SK-N-SH (cell line): ENCODE measurements at regions not wholly inside any gene's neighbourhood (a gene's known extent, or its start where the extent isn't known, plus 50 kb on each side); places are given as distances from the start of the nearest gene placed in this dataset.

Experiments used
- CTCF ChIA-PET: fragments of 300-600, 350-600 bp; formaldehyde crosslinking; extraction: SDS; loops from one replicate; lab custom pipeline; 2021; lab: Yijun Ruan, JAX
- POLR2A ChIA-PET: fragments of 350-600 bp; sonication (Branson Sonifier 250); formaldehyde crosslinking; extraction: SDS; loops from one replicate; lab custom pipeline; 2020; ENCODE audit warnings: antibody characterized with exemption, inconsistent platforms; lab: Yijun Ruan, JAX
- DNase-seq: peaks from one replicate; pipeline ENCODE4 v3.0.0; 2012
- H2AFZ ChIP-seq: fragments of 200-600 bp; sonication (generic); 2 replicates; pipeline ENCODE4 v1.8.1; 2016; ENCODE audit warnings: antibody characterized with exemption, mild to moderate bottlenecking, low read depth
- H3F3A ChIP-seq: fragments of 200-600 bp; sonication (generic); replicated peaks from 2 replicates; pipeline ENCODE3; 2016; ENCODE audit warnings: antibody characterized with exemption, mild to moderate bottlenecking; ENCODE audit not compliant: insufficient read depth
- H3K27ac ChIP-seq, 2 experiments: fragments of 200-500 bp in 1 of 2; fragments of 200-600 bp in 1 of 2; sonication (Bioruptor generic) in 1 of 2; sonication (generic), shearing (Covaris generic) in 1 of 2; 2 replicates each; pipeline versions ENCODE4 v1.5.1 to v1.6.1; 2014 to 2016; ENCODE audit warnings: low read depth in 2 of 2, inconsistent platforms in 1 of 2, low read length in 1 of 2, mild to moderate bottlenecking in 1 of 2, mixed read lengths in 1 of 2
- H3K27me3 ChIP-seq: fragments of 200-600 bp; sonication (generic), shearing (Covaris generic); 2 replicates; pipeline ENCODE4 v1.6.1; 2016; ENCODE audit warnings: mixed run types; ENCODE audit not compliant: insufficient read depth
- H3K36me3 ChIP-seq, 2 experiments: fragments of 200-500 bp in 1 of 2; fragments of 200-600 bp in 1 of 2; sonication (Bioruptor generic) in 1 of 2; sonication (generic) in 1 of 2; replicated peaks in 1 of 2; 2 replicates each; pipeline versions ENCODE3 to v1.5.1; 2014 to 2016; ENCODE audit warnings: low read length in 1 of 2, mild to moderate bottlenecking in 1 of 2; ENCODE audit not compliant: insufficient read depth in 2 of 2, control insufficient read depth in 1 of 2
- H3K4me1 ChIP-seq, 2 experiments: fragments of 200-500 bp in 1 of 2; fragments of 200-600 bp in 1 of 2; sonication (Bioruptor generic) in 1 of 2; sonication (generic), shearing (Covaris generic) in 1 of 2; 2 replicates each; pipeline versions ENCODE4 v1.5.1 to v1.6.1; 2014 to 2016; ENCODE audit warnings: low read depth in 1 of 2, low read length in 1 of 2, mixed run types in 1 of 2; ENCODE audit not compliant: insufficient read depth in 2 of 2, control insufficient read depth in 1 of 2
- H3K4me2 ChIP-seq: fragments of 200-600 bp; sonication (generic), shearing (Covaris generic); 2 replicates; pipeline ENCODE4 v1.6.1; 2017; ENCODE audit warnings: mixed run types
- H3K4me3 ChIP-seq, 2 experiments: fragments of 200-500 bp in 1 of 2; fragments of 200-600 bp in 1 of 2; sonication (Bioruptor generic) in 1 of 2; sonication (generic), shearing (Covaris generic) in 1 of 2; 2 replicates each; pipeline versions ENCODE4 v1.5.1 to v1.8.1; 2014 to 2016; ENCODE audit warnings: low read depth in 2 of 2, inconsistent platforms in 1 of 2, low read length in 1 of 2, mild to moderate bottlenecking in 1 of 2, mixed read lengths in 1 of 2, moderate library complexity in 1 of 2
- H3K79me2 ChIP-seq: fragments of 200-600 bp; sonication (generic); 2 replicates; pipeline ENCODE4 v1.8.1; 2017; ENCODE audit warnings: mild to moderate bottlenecking; ENCODE audit not compliant: insufficient read depth
- H3K9ac ChIP-seq: fragments of 200-600 bp; sonication (generic); 2 replicates; pipeline ENCODE4 v1.6.1; 2017; ENCODE audit warnings: mixed run types
- H3K9me2 ChIP-seq: fragments of 200-600 bp; sonication (generic); 2 replicates; pipeline ENCODE4 v1.6.1; 2017; ENCODE audit warnings: mixed run types
- H3K9me3 ChIP-seq: fragments of 200-600 bp; sonication (generic); 2 replicates; pipeline ENCODE4 v1.6.1; 2017; ENCODE audit warnings: mixed run types, mild to moderate bottlenecking, moderate library complexity
- H4K20me1 ChIP-seq: fragments of 200-600 bp; sonication (generic); 2 replicates; pipeline ENCODE4 v1.6.1; 2017; ENCODE audit warnings: mild to moderate bottlenecking, mixed run types; ENCODE audit not compliant: insufficient read depth
- CHD2 ChIP-seq: fragments of 150-350 bp; IDR thresholded peaks from 2 replicates; pipeline ENCODE4 v1.6.1; 2018; ENCODE audit warnings: low read length; ENCODE audit not compliant: partially characterized antibody
- EP300 ChIP-seq, 2 experiments: IDR thresholded peaks; 2 replicates each; pipeline versions ENCODE4 v1.4.0 to v1.6.1; 2012; ENCODE audit warnings: borderline replicate concordance in 1 of 2, low read depth in 1 of 2, low read length in 1 of 2
- EZH2phosphoT487 ChIP-seq: fragments of 200-600 bp; sonication (generic); IDR thresholded peaks from 2 replicates; pipeline ENCODE4 v1.6.1; 2017; ENCODE audit warnings: low read depth, mixed run types, mild to moderate bottlenecking, antibody characterized with exemption, moderate library complexity, borderline replicate concordance
- FOSL2 ChIP-seq: IDR thresholded peaks from 2 replicates; pipeline ENCODE4 v1.4.0; 2012; ENCODE audit warnings: low read depth, mild to moderate bottlenecking, moderate library complexity, borderline replicate concordance
- FOXM1 ChIP-seq: IDR thresholded peaks from 2 replicates; pipeline ENCODE4 v1.4.0; 2012; ENCODE audit warnings: low read depth, mild to moderate bottlenecking
- GABPA ChIP-seq: IDR thresholded peaks from 2 replicates; pipeline ENCODE4 v1.4.0; 2012; ENCODE audit warnings: low read depth, mild to moderate bottlenecking
- JUND ChIP-seq: IDR thresholded peaks from 2 replicates; pipeline ENCODE4 v1.4.0; 2012
- MAX ChIP-seq: IDR thresholded peaks from 2 replicates; pipeline ENCODE4 v1.4.0; 2012; ENCODE audit warnings: low read depth
- MEF2A ChIP-seq: IDR thresholded peaks from 2 replicates; pipeline ENCODE4 v1.4.0; 2012; ENCODE audit warnings: low read depth, borderline replicate concordance
- MXI1 ChIP-seq: IDR thresholded peaks from 2 replicates; pipeline ENCODE4 v1.6.1; 2012; ENCODE audit warnings: mild to moderate bottlenecking, low read depth, low read length, improper control_type of control experiment
- NRF1 ChIP-seq: IDR thresholded peaks from 2 replicates; pipeline ENCODE4 v1.6.1; 2012; ENCODE audit warnings: low read depth, mild to moderate bottlenecking, low read length
- POLR2AphosphoS5 ChIP-seq: IDR thresholded peaks from 2 replicates; pipeline ENCODE4 v1.6.1; 2012; ENCODE audit warnings: low read depth, low read length
- RCOR1 ChIP-seq: fragments of 150-350 bp; IDR thresholded peaks from 2 replicates; pipeline ENCODE4 v1.6.1; 2017; ENCODE audit warnings: antibody characterized with exemption, low read length
- REST ChIP-seq: IDR thresholded peaks from 2 replicates; pipeline ENCODE4 v1.6.1; 2012; ENCODE audit warnings: mild to moderate bottlenecking, low read depth, low read length, moderate library complexity
- RFX5 ChIP-seq: IDR thresholded peaks from 2 replicates; pipeline ENCODE4 v1.6.1; 2012; ENCODE audit warnings: mild to moderate bottlenecking, improper control_type of control experiment, low read length
- SIN3A ChIP-seq: IDR thresholded peaks from 2 replicates; pipeline ENCODE4 v1.6.1; 2012; ENCODE audit warnings: low read depth, mild to moderate bottlenecking, low read length, moderate library complexity, borderline replicate concordance
- SMC3 ChIP-seq: IDR thresholded peaks from 2 replicates; pipeline ENCODE4 v1.6.1; 2012; ENCODE audit warnings: low read depth, low read length, improper control_type of control experiment
- TAF1 ChIP-seq: IDR thresholded peaks from 2 replicates; pipeline ENCODE4 v1.6.1; 2012; ENCODE audit warnings: low read depth, mild to moderate bottlenecking, low read length, moderate library complexity, borderline replicate concordance
- YY1 ChIP-seq: IDR thresholded peaks from 2 replicates; pipeline ENCODE4 v1.4.0; 2012; ENCODE audit warnings: low read depth, mild to moderate bottlenecking
- WGBS: methylation state at CpG from one replicate; pipeline ENCODE4 v1.1.6; 2017; ENCODE audit warnings: low lambda C conversion rate; 5-methylcytosine and 5-hydroxymethylcytosine counted together
- TF ChIP-seq, protein P1 (sequence below): IDR thresholded peaks from 2 replicates; pipeline ENCODE4 v1.4.0; 2012; ENCODE audit warnings: low read depth, borderline replicate concordance
- TF ChIP-seq, protein P2 (sequence below): IDR thresholded peaks from 2 replicates; pipeline ENCODE4 v1.4.0; 2012; ENCODE audit warnings: low read depth, borderline replicate concordance

GRCh38 chr9:6109986-6110385 lies 94.6 kb upstream of the RANBP6 start:
- Histone ChIP-seq H3K4me3 (no peak overlapping the region), H3K79me2 (no peaks in the 10 kb centered on the region), H4K20me1 (no peaks in the 10 kb centered on the region), H3K4me1 (no peaks in the 10 kb centered on the region; a peak in 1 of 4 replicates), H3K9me3 (no peaks in the 10 kb centered on the region), H3K36me3 (no peaks in the 10 kb centered on the region), H3K4me2 (no peak overlapping the region), H2AFZ (no peak overlapping the region), H3K9me2 (no peaks in the 10 kb centered on the region), H3K27me3 (no peaks in the 10 kb centered on the region), H3F3A (no peaks in the 10 kb centered on the region), H3K9ac (no peak overlapping the region), H3K27ac (no peak overlapping the region)
- TF ChIP-seq NRF1 (no peak), CHD2 (no peak), REST (no peak), GABPA (no peak), FOXM1 (no peak), TAF1 (no peak), MXI1 (no peak)
- ChIA-PET CTCF (no interaction called here), POLR2A (no interaction called here)
- 20% methylated on average over 2 of the region's 2 CpGs for WGBS
- DNase-seq = no peak

GRCh38 chr9:6109571-6109970 lies 94.1 kb upstream of the RANBP6 start:
- H3K4me3 ChIP-seq = no peak overlapping the region
- no peaks in the 10 kb centered on the region for H3K27me3 ChIP-seq
- H3K9ac ChIP-seq = no peak overlapping the region
- no peaks in the 10 kb centered on the region for H3K9me3 ChIP-seq
- H3K4me2 ChIP-seq = no peak overlapping the region
- no peaks in the 10 kb centered on the region for H4K20me1 ChIP-seq
- H3K4me1 ChIP-seq = no peaks in the 10 kb centered on the region; a peak in 1 of 4 replicates
- no peak overlapping the region for H2AFZ ChIP-seq
- no peak for TF ChIP-seq RFX5
- TF ChIP-seq MEF2A = no peak
- TF ChIP-seq JUND = no peak
- TF ChIP-seq SIN3A = no peak
- no peak for TF ChIP-seq FOSL2
- TF ChIP-seq POLR2AphosphoS5 = no peak
- TF ChIP-seq, protein P1, sequence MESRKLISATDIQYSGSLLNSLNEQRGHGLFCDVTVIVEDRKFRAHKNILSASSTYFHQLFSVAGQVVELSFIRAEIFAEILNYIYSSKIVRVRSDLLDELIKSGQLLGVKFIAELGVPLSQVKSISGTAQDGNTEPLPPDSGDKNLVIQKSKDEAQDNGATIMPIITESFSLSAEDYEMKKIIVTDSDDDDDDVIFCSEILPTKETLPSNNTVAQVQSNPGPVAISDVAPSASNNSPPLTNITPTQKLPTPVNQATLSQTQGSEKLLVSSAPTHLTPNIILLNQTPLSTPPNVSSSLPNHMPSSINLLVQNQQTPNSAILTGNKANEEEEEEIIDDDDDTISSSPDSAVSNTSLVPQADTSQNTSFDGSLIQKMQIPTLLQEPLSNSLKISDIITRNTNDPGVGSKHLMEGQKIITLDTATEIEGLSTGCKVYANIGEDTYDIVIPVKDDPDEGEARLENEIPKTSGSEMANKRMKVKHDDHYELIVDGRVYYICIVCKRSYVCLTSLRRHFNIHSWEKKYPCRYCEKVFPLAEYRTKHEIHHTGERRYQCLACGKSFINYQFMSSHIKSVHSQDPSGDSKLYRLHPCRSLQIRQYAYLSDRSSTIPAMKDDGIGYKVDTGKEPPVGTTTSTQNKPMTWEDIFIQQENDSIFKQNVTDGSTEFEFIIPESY = no peak
- no peak for TF ChIP-seq GABPA
- TF ChIP-seq EP300 (IDR thresholded peaks at IDR 0.05; ENCODE audit: borderline replicate concordance in 1 of 2, low read depth in 1 of 2, low read length in 1 of 2) = no peak
- TF ChIP-seq TAF1 = no peak
- no peak for TF ChIP-seq YY1
- TF ChIP-seq MXI1 = no peak
- TF ChIP-seq EZH2phosphoT487 = no peak
- no peak for TF ChIP-seq CHD2
- no peak for TF ChIP-seq FOXM1
- no peak for TF ChIP-seq MAX
- TF ChIP-seq RCOR1 = no peak
- no peak for TF ChIP-seq SMC3
- TF ChIP-seq, protein P2, sequence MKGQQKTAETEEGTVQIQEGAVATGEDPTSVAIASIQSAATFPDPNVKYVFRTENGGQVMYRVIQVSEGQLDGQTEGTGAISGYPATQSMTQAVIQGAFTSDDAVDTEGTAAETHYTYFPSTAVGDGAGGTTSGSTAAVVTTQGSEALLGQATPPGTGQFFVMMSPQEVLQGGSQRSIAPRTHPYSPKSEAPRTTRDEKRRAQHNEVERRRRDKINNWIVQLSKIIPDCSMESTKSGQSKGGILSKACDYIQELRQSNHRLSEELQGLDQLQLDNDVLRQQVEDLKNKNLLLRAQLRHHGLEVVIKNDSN = no peak
- no peaks in the 10 kb centered on the region for H3F3A ChIP-seq
- H3K27ac ChIP-seq = no peak overlapping the region
- no peaks in the 10 kb centered on the region for H3K36me3 ChIP-seq
- POLR2A ChIA-PET = no interaction called here
- no peaks in the 10 kb centered on the region for H3K9me2 ChIP-seq
- CTCF ChIA-PET = no interaction called here
- DNase-seq = no peak
- H3K79me2 ChIP-seq = no peaks in the 10 kb centered on the region
